Renal cortical epithelial cell (primary cell): ENCODE measurements at regions not wholly inside any gene's neighbourhood (a gene's known extent, or its start where the extent isn't known, plus 50 kb on each side); places are given as distances from the start of the nearest gene placed in this dataset.
"Not testable (repeated sequence)": the region's sequence is repeated elsewhere in the genome, so short reads cannot be mapped to it uniquely, and the experiment has no call there.

ENCODE experiments used
- DNase-seq: peaks from one replicate; pipeline ENCODE4 v3.0.0-alpha.2; 2011; ENCODE audit warnings: low read depth

GRCh38 chr2:58512878-58513277 is 271.8 kb upstream of the FANCL start:
- no peak for DNase-seq

DNA sequence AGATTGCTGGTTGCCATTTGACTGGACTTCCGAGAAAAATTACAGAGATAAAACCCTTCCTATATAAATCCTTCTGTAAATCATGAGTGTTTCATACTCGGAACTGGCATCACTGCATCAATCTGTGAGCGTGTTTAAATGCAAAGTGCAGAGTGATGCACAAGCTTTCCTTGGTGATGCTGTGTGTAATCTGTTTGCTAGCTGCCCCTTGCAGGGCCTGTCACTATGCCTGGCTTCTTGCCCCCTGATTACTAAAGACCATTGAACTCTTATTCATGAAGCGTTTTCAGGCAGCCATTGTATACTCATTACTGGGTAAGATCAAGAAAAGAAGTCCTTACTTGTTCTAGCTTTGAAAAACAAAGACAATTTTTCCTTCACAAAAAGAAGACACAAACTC is 266.9 kb upstream of the FANCL start:
- DNase-seq = no peak

- no peak for DNase-seq
Observed at GRCh38 chr2:58503918-58504317, 262.8 kb upstream of the FANCL start.

DNA sequence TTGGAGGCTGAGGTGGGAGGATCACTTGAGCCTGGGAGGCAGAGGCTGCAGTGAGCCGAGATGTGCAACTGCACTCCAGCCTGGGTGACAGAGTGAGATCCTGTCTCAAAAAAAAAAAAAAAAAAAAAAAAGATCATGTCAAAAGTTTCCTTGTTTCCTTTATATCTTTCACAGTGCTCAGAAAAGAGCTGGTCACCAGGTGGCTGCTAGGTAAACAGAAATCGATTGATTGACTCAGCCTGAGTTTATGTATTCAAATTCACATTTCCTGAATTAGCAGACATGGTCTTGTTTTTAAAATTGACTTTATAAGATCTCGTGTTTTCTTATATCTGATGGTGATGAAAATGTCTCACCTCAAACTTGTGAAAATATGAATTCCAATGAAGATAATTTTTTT is 261.8 kb upstream of the FANCL start:
- DNase-seq = no peak

DNA sequence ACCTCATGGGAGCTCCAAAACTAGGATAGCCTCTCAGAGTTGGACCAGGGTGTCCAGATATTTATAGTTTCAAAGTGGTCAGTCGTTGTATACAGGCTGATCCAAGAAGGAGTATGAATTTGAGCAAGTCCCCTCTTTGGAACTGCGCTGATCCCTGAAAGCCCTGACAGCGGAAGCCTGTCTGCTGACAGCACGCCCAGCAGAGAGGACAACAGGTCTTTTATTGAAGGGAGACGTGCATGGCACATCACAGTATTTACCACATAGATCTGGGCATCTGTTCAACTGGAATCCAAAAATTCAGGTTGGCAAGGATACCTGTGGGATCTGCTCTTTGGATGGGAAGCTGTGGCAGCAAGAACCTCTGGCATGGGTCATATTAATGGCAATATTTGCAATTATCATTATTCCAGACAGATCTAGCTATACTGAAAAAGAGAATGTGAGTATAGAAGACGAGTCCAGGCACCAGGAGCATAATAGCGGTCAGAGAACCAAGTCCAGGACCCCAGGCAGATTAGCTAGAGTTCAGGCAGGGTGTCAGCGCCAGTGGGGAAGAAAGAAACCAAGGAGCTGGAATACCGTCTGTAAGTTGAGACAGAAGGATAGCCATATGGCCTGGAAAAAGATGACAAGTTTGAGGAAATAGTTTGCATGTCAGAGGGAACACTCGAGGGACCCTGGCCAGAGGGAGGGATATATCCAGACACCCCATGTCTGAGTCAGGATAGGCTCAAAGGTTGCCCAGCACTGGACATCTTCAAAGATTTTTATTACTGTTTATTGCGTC is 260.4 kb upstream of the FANCL start:
- no peak for DNase-seq

DNA sequence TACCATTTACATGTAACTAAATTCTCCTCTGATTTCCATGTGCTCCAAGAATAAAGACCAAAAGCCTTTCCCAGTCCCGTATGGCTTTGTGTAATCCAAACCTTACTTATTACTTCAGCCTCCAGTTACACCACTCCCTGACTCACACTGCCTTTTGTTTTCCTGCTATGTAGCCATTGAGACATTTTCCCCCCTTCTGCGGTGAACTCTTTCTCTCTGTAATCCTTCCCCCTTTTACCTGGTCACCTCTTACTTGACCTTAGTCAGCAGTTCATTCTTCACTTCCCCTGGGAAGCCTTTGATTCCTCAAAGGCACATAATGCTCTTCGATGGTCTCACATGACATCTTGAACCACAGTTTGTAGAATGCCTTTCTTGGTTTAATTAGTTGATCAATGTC is 256.0 kb upstream of the FANCL start:
- DNase-seq = peak; percentile 95

DNA sequence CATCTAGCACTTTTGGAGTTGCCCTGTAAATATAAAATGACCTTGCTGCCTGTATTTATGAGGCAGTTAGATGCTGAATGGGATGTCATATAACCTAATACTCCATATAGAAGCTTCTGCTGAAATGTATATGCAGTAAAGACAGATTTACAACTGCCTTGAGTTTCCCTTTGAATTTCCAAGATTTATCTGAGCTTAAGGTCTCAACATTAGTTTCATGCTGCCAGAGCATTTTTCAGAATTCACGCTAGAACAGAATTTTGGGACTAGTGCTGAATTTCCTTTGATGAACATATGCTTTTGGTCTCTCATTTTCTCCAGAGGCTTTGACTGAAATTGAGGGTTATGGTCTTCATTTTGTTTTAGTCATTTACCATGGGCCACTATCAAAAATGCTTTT is 254.7 kb upstream of the FANCL start:
- no peak for DNase-seq

GRCh38 chr2:58494071-58494501 is 253.0 kb upstream of the FANCL start:
- DNase-seq = no peak

- DNase-seq = no peak
Observed at GRCh38 chr2:58484629-58485028, 243.5 kb upstream of the FANCL start.

DNA sequence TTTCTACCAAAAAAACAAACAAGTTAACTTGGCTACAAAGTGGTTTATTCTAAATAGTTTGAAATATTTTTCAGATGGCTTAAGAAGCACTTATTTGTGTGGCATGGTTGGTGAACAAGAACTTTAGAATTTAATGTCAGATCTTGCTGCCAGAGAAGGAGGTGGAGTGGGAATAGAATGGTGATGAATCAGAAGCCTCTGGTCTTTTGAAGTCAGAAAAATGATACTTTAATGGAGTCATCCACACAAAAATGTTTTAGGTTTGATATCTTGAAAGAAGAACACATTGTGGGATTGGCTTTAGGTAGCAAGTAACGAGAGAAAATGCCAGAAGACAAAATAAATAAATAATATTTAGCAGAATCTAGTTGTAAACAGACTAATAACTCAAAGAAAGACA is 243.1 kb upstream of the FANCL start:
- peak; percentile 82 for DNase-seq

DNA sequence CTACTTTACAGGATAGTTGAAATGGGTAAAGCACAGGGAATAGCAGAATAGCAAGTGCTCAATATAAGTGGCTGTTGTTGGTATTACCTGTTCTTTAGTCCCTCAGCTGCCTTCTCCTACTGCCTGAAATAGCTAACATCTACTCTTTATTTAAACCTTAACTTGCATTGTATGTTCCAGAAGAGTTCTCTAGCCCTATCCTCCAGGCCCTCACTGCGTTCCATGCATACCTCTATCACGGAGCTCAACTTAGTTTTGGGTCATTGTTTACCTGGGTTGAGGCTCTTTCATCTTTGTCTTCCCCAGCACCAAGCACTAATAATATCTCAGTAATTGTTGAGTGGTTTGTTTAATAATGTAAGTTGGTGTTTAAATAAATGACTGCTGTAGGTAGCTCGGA is 242.2 kb upstream of the FANCL start:
- no peak for DNase-seq

DNA sequence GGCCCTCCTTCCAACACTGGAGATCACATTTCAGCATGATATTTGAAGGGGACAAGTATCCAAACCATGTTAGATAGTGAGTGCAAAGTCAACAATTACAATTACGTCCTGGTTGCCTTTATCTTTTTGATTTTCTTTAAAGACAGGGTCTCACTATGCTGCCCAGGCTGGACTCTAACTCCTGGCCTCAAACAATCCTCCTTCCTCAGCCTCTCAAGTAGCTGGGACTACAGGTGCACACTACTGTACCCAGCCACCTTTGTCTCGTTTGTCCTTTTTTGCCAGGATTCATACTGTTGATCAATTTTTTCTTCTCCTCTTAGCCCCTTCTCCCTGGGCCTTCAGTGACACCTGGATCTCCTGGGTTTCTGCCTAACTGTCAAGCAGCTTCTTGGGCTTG is 240.5 kb upstream of the FANCL start:
- no peak for DNase-seq

DNA sequence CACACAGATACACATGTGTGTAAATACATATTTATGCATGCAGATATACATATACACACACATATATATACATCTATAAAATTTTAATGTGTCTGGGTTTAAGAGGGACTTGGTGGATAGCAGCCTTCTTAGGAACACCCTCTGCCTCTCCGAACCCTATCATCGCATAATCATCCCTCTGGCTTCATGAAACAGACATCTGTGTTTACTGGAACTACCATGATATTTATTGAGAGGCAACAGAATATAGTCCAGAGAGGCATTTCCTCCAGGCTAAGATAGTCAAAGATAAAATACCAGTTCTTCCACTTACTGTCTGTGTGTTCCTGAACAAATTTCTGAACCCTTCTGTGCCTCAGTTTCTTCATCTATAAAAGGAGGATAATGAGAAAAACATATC is 239.0 kb upstream of the FANCL start:
- no peak for DNase-seq

GRCh38 chr2:58479535-58480140 is 238.5 kb upstream of the FANCL start:
- peak; percentile 20 for DNase-seq

- DNase-seq = no peak
Observed at GRCh38 chr2:58476556-58476955, 235.4 kb upstream of the FANCL start.

DNA sequence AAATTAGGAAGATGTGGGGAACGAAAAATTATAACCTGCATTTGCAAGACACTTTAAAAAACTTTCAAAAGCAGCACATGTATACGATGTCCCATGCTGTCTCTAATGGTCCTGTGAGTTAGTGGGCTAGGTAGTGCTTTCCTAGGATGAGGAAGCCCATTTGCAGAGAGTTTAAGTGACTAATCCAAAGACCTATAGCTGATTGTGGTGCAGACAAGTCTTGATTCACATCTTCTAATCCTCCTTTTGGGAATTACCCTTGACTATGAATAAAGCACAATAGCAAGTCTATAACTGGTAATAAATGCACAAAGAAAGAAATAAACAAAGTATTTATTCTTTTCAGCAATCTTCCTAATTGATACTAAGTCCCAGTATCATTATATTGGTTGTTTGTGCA is 234.6 kb upstream of the FANCL start:
- DNase-seq = no peak

- no peak for DNase-seq
Observed at GRCh38 chr2:58473165-58473564, 232.0 kb upstream of the FANCL start.

DNA sequence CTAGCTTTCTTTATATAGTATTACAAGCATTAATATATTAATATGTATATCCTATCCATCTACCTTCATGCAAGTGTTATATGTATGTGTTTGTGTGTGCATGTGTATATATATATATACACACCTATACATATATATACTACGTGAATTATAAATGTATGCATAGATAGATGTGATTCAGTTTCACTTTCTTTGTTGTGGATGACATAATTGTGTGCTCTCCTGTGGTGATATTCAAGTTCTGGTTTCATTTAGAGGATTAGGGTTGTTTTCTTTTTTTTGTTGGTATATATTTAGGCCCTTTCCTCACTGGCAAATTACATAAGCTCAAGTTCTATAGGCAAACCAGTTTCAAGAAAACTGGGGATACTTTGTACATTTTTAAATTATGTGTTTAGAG is 225.7 kb upstream of the FANCL start:
- DNase-seq = no peak

GRCh38 chr2:58466021-58466420 is 224.9 kb upstream of the FANCL start:
- DNase-seq = not testable (repeated sequence)

DNA sequence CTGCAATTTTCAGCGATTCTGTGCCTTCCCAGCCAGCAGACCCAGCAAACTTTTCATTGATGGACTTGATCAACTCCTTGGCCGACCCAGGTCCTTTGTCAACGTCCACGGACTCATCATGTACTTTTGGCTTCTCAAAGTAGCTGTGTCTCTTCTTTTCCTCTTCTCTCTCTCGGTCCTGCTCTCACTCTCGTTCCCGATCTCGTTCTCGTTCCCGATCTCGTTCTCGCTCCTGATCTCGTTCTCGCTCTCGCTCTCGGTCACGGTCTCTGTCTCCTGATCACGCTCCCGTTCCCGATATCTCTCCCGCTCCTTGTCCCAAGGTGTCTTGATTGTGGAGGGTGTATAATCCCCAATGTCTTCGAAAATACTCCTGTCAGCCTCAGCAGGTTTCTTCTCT is 219.5 kb upstream of the FANCL start:
- DNase-seq = no peak

DNA sequence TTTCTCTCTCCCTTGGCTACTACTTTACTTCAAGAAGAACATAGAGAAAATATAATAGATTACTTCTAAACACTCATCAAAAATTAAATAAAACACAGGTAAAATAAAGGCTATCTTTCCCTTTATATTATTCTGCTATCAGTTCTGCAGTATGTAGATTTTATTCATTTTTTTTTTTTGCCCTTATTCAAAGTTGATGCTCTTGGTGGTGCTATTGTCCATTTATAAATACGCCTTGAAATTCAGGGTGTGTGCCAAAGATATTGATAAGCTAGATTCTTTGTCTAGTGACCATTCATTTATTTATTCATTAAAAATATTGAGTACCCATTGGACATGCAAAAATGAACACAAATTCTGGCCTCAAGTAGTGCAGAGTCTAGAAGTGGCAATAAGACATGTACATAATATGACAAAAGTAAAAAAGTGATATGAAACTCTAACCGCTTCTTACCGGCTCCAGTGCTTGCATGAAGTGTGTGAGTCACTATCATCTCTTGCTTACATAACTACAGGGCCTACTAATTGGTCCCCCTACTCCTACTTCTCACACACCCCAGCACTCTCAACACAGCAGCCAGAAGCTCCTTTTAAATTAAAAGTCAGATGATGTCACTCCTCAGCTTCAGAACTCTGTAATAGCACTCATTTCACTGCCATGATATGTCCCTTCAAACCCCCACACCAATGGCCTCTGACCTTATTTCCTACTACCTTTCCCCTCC is 208.3 kb upstream of the FANCL start:
- DNase-seq = peak; percentile 9

GRCh38 chr2:58448845-58449244 is 207.7 kb upstream of the FANCL start:
- no peak for DNase-seq

DNA sequence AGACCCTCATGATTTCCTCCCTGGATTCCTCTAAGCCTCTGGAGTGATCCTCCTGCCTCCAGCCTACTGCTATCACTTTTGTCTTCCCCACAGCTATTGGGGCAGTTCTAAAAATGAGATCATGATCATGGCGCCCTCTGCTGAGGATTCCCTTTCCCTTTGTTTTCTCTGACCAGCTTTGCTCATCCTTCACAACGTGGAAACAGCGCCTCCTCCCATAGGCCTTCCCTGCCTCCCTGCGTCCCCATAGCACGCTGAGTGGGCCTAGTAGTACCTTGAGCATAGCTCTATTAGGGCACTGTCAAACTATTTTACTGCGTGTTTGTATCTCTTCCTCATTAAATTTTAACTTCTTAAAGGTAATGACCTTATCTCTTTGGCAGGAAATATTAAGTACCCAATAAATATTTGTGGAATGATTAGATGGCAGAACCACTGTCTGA is 207.0 kb upstream of the FANCL start:
- peak; percentile 54 for DNase-seq
